Astrocyte (in vitro differentiated cells and primary cell): ENCODE measurements at regions not wholly inside any gene's neighbourhood (a gene's known extent, or its start where the extent isn't known, plus 50 kb on each side); places are given as distances from the start of the nearest gene placed in this dataset.
"Not testable (repeated sequence)": the region's sequence is repeated elsewhere in the genome, so short reads cannot be mapped to it uniquely, and the experiment has no call there.

Source experiments
- DNase-seq: peaks from one replicate; pipeline ENCODE4 v3.0.0-alpha.2; 2010; ENCODE audit warnings: low read depth
- FAIRE-seq: peaks from 2 replicates; lab custom pipeline; 2011; peaks lifted over from hg19 to GRCh38; lab: Jason Lieb, UNC
- H2AFZ ChIP-seq: 2 replicates; pipeline ENCODE4 v1.6.0; 2012; ENCODE audit warnings: low read depth, low read length, inconsistent platforms
- H3K27ac ChIP-seq: 2 replicates; pipeline ENCODE4 v1.5.1; 2011; ENCODE audit warnings: low read depth, low read length, inconsistent platforms
- H3K27me3 ChIP-seq: 2 replicates; pipeline ENCODE4 v1.6.0; 2011; ENCODE audit warnings: low read length, inconsistent platforms; ENCODE audit not compliant: insufficient read depth
- H3K36me3 ChIP-seq: 2 replicates; pipeline ENCODE4 v1.5.1; 2011; ENCODE audit warnings: low read length, inconsistent platforms; ENCODE audit not compliant: insufficient read depth
- H3K4me1 ChIP-seq: 2 replicates; pipeline ENCODE4 v1.5.1; 2011; ENCODE audit warnings: low read length, inconsistent platforms; ENCODE audit not compliant: insufficient read depth
- H3K4me2 ChIP-seq: 2 replicates; pipeline ENCODE4 v1.6.0; 2012; ENCODE audit warnings: low read length, inconsistent platforms
- H3K4me3 ChIP-seq: 2 replicates; pipeline ENCODE4 v1.5.1; 2011; ENCODE audit warnings: low read depth, mild to moderate bottlenecking, low read length, inconsistent platforms; ENCODE audit not compliant: insufficient read depth
- H3K79me2 ChIP-seq: 2 replicates; pipeline ENCODE4 v1.6.0; 2012; ENCODE audit warnings: mild to moderate bottlenecking, low read length, inconsistent platforms; ENCODE audit not compliant: insufficient read depth
- H3K9ac ChIP-seq: 2 replicates; pipeline ENCODE4 v1.6.0; 2012; ENCODE audit warnings: mild to moderate bottlenecking, low read length, inconsistent platforms
- H3K9me3 ChIP-seq: 2 replicates; pipeline ENCODE4 v1.5.1; 2012; ENCODE audit warnings: low read depth, mild to moderate bottlenecking, low read length, inconsistent platforms; ENCODE audit not compliant: insufficient read depth
- H4K20me1 ChIP-seq: 2 replicates; pipeline ENCODE4 v1.6.0; 2012; ENCODE audit warnings: low read length, inconsistent platforms; ENCODE audit not compliant: insufficient read depth
- H3K27ac Mint-ChIP-seq: one replicate; pipeline ENCODE4 v1.8.0; 2021; ENCODE audit warnings: mild to moderate bottlenecking, mixed read lengths; ENCODE audit not compliant: unreplicated experiment
- H3K27me3 Mint-ChIP-seq: one replicate; pipeline ENCODE4 v1.8.0; 2021; ENCODE audit warnings: low read depth, mixed read lengths; ENCODE audit not compliant: unreplicated experiment
- H3K36me3 Mint-ChIP-seq: one replicate; pipeline ENCODE4 v1.8.0; 2021; ENCODE audit warnings: low read depth, mixed read lengths; ENCODE audit not compliant: unreplicated experiment
- H3K4me1 Mint-ChIP-seq: one replicate; pipeline ENCODE4 v1.8.0; 2021; ENCODE audit warnings: low read depth, mixed read lengths; ENCODE audit not compliant: unreplicated experiment
- H3K4me3 Mint-ChIP-seq: one replicate; pipeline ENCODE4 v1.8.0; 2021; ENCODE audit warnings: mild to moderate bottlenecking, moderate library complexity, mixed read lengths; ENCODE audit not compliant: unreplicated experiment
- H3K9me3 Mint-ChIP-seq: one replicate; pipeline ENCODE4 v1.8.0; 2021; ENCODE audit warnings: mild to moderate bottlenecking, mixed read lengths; ENCODE audit not compliant: unreplicated experiment
- EZH2 ChIP-seq: IDR thresholded peaks from 2 replicates; pipeline ENCODE4 v1.6.1; 2012; ENCODE audit warnings: mild to moderate bottlenecking, low read length, inconsistent platforms; ENCODE audit not compliant: insufficient read depth
- TF ChIP-seq, protein P1 (sequence below): IDR thresholded peaks from 2 replicates; pipeline ENCODE4 v1.5.1; 2011; ENCODE audit warnings: low read depth, mild to moderate bottlenecking, inconsistent platforms, low read length, moderate library complexity; ENCODE audit not compliant: insufficient read depth

DNA sequence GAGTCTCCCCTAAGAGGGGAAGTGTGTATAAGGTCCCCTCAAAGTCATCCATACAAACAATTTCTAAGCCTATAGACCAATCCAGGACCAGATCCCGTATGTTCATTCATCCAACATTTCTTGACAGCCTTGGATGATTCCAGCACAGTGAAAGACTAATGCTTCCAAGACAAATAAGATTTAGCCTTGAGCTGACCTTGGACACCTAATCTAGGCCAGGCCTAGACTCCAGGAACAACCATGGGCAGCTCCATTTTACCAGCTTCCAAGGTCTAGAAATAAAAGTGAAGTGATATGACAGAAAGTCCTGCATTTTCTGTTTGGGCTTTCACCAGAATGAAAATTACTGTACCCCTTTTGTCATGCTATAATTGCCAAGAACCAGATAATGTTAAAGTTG lies 67.9 kb upstream of the BCL6 start:
- FAIRE-seq (no peak), DNase-seq (no peak)
- Histone ChIP-seq H2AFZ (no peak overlapping the region), H4K20me1 (no peaks in the 10 kb centered on the region), H3K4me2 (no peak overlapping the region), H3K27me3 (no peaks in the 10 kb centered on the region), H3K4me1 (no peaks in the 10 kb centered on the region), H3K4me3 (no peak overlapping the region), H3K9ac (no peak overlapping the region), H3K36me3 (no peaks in the 10 kb centered on the region), H3K9me3 (no peaks in the 10 kb centered on the region), H3K27ac (no peak overlapping the region), H3K79me2 (no peaks in the 10 kb centered on the region)
- H3K27me3 Mint-ChIP-seq: peaks cover 5% of the 10 kb centered on the region
- no peak overlapping the region for H3K4me3 Mint-ChIP-seq
- H3K9me3 Mint-ChIP-seq: peaks cover 6% of the 10 kb centered on the region
- H3K4me1 Mint-ChIP-seq: peaks cover 10% of the 10 kb centered on the region
- no peak for TF ChIP-seq EZH2
- TF ChIP-seq, protein P1, sequence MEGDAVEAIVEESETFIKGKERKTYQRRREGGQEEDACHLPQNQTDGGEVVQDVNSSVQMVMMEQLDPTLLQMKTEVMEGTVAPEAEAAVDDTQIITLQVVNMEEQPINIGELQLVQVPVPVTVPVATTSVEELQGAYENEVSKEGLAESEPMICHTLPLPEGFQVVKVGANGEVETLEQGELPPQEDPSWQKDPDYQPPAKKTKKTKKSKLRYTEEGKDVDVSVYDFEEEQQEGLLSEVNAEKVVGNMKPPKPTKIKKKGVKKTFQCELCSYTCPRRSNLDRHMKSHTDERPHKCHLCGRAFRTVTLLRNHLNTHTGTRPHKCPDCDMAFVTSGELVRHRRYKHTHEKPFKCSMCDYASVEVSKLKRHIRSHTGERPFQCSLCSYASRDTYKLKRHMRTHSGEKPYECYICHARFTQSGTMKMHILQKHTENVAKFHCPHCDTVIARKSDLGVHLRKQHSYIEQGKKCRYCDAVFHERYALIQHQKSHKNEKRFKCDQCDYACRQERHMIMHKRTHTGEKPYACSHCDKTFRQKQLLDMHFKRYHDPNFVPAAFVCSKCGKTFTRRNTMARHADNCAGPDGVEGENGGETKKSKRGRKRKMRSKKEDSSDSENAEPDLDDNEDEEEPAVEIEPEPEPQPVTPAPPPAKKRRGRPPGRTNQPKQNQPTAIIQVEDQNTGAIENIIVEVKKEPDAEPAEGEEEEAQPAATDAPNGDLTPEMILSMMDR: no peak
- H3K36me3 Mint-ChIP-seq: no peaks in the 10 kb centered on the region
- H3K27ac Mint-ChIP-seq: no peak overlapping the region

DNA sequence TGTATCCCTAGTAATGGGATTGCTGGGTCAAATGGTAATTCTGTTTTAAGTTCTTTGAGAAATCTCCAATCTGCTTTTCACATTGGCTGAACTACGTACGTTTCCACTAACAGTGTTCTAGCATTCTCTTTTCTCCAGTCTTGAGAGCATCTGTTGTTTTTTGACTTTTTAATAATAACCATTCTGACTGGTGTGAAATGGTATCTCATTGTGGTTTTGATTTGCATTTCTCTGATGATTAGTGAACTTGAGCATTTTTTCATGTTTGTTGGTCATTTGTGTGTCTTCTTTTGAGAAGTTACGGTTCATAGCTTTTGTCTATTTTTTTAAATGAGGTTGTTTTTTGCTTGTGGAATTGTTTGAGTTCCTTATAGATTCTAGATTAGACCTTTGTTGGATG lies 72.5 kb upstream of the BCL6 start:
- not testable (repeated sequence) for FAIRE-seq, H3K4me2 ChIP-seq, DNase-seq

DNA sequence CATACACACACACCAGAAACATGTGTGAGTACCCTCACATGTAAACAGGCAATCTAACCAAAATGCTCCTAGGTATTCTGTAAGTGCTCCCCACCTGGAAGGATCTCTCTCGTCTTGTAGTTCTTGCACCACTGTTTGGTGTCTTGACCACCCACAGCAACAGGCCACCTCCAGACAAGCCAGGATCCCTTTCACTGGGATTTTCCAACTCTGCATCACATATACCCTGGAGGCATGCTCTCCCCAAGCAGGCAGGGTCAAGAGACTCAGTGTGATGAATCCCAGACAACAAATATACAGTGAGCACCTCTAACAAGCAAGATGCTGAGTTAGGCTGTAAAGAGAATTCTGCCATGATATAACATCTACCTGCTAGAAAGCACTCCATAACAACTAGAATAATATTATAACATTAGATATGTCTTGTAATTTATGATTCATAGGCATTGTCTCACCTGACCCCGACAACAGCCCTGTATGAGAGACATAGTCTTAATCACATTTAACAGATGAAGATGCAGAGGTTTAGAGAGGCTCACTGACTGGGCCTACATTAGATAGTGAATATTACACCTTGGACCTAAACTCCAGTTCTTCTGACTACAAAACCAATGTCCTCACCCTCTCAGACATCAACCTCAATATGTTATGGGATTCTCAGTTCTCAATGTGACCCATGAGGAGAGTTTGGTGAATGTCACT lies 76.5 kb upstream of the BCL6 start:
- no peaks in the 10 kb centered on the region for H3K27me3 ChIP-seq
- H3K36me3 ChIP-seq: no peaks in the 10 kb centered on the region
- H3K79me2 ChIP-seq: no peaks in the 10 kb centered on the region
- no peak overlapping the region for H2AFZ ChIP-seq
- peaks cover 7% of the 10 kb centered on the region for H3K27me3 Mint-ChIP-seq
- no peak overlapping the region for H3K4me3 Mint-ChIP-seq
- peaks cover 6% of the 10 kb centered on the region for H3K9me3 Mint-ChIP-seq
- no peak overlapping the region for H3K27ac ChIP-seq
- FAIRE-seq (no peak), DNase-seq (no peak)
- H3K27ac Mint-ChIP-seq: no peak overlapping the region
- H3K36me3 Mint-ChIP-seq: no peaks in the 10 kb centered on the region
- no peak overlapping the region for H3K4me2 ChIP-seq
- no peaks in the 10 kb centered on the region for H3K4me1 ChIP-seq
- H3K4me1 Mint-ChIP-seq: no peaks in the 10 kb centered on the region
- TF ChIP-seq, protein P1: no peak
- TF ChIP-seq EZH2: no peak
- no peaks in the 10 kb centered on the region for H4K20me1 ChIP-seq
- no peaks in the 10 kb centered on the region for H3K9me3 ChIP-seq
- H3K4me3 ChIP-seq: no peak overlapping the region
- no peak overlapping the region for H3K9ac ChIP-seq

More for the DNA sequence above, 72.5 kb upstream of the BCL6 start:
- not testable (repeated sequence) for H3K4me3 Mint-ChIP-seq, H3K9ac ChIP-seq, H3K4me3 ChIP-seq, H3K9me3 Mint-ChIP-seq, H4K20me1 ChIP-seq, H3K27ac Mint-ChIP-seq, H3K27ac ChIP-seq, H3K27me3 ChIP-seq, H3K79me2 ChIP-seq, H3K4me1 ChIP-seq, H3K36me3 ChIP-seq, H3K4me1 Mint-ChIP-seq, H2AFZ ChIP-seq, H3K9me3 ChIP-seq, H3K36me3 Mint-ChIP-seq
- H3K27me3 Mint-ChIP-seq: peaks cover 10% of the 10 kb centered on the region
